UCSD-AML1 (cell line): ENCODE measurements at regions not wholly inside any gene's neighbourhood (a gene's known extent, or its start where the extent isn't known, plus 50 kb on each side); places are given as distances from the start of the nearest gene placed in this dataset.
"Not testable (repeated sequence)": the region's sequence is repeated elsewhere in the genome, so short reads cannot be mapped to it uniquely, and the experiment has no call there.

Source experiments
- DNase-seq: peaks from one replicate; lab custom pipeline; 2025; ENCODE audit not compliant: unreplicated experiment; lab: John Stamatoyannopoulos, UW

- no peak for DNase-seq
Observed at GRCh38 chr4:138455097-138455496, 212.9 kb upstream of the SLC7A11 start.

- no peak for DNase-seq
Observed at GRCh38 chr4:138452826-138453225, 210.7 kb upstream of the SLC7A11 start.

- no peak for DNase-seq
Observed at GRCh38 chr4:138451276-138451663, 209.1 kb upstream of the SLC7A11 start.

- DNase-seq: no peak
Observed at GRCh38 chr4:138450546-138451275, 208.6 kb upstream of the SLC7A11 start.

GRCh38 chr4:138449938-138450337 is 207.8 kb upstream of the SLC7A11 start:
- no peak for DNase-seq

- DNase-seq: no peak
Observed at GRCh38 chr4:138448169-138448568, 206.0 kb upstream of the SLC7A11 start.

GRCh38 chr4:138446456-138446855 is 204.3 kb upstream of the SLC7A11 start:
- DNase-seq: no peak

- DNase-seq: no peak
Observed at GRCh38 chr4:138445098-138445497, 202.9 kb upstream of the SLC7A11 start.

GRCh38 chr4:138444260-138444659 is 202.1 kb upstream of the SLC7A11 start:
- DNase-seq: no peak

GRCh38 chr4:138439143-138439581 is 197.0 kb upstream of the SLC7A11 start:
- no peak for DNase-seq

- no peak for DNase-seq
Observed at GRCh38 chr4:138438608-138439007, 196.5 kb upstream of the SLC7A11 start.

- DNase-seq: no peak
Observed at GRCh38 chr4:138437263-138437851, 195.2 kb upstream of the SLC7A11 start.

- not testable (repeated sequence) for DNase-seq
Observed at GRCh38 chr4:138435733-138436132, 193.6 kb upstream of the SLC7A11 start.

GRCh38 chr4:138435046-138435445 is 192.9 kb upstream of the SLC7A11 start:
- not testable (repeated sequence) for DNase-seq

- DNase-seq: no peak
Observed at GRCh38 chr4:138428611-138429010, 186.5 kb upstream of the SLC7A11 start.

GRCh38 chr4:138426786-138427185 is 184.6 kb upstream of the SLC7A11 start:
- DNase-seq: no peak

GRCh38 chr4:138420471-138420870 is 178.3 kb upstream of the SLC7A11 start:
- no peak for DNase-seq

- no peak for DNase-seq
Observed at GRCh38 chr4:138414202-138414601, 172.1 kb upstream of the SLC7A11 start.

- DNase-seq: no peak
Observed at GRCh38 chr4:138413273-138413672, 171.1 kb upstream of the SLC7A11 start.

GRCh38 chr4:138412847-138413246 is 170.7 kb upstream of the SLC7A11 start:
- no peak for DNase-seq

GRCh38 chr4:138410266-138410665 is 168.1 kb upstream of the SLC7A11 start:
- DNase-seq: no peak

- DNase-seq: no peak
Observed at GRCh38 chr4:138409670-138410069, 167.5 kb upstream of the SLC7A11 start.

- no peak for DNase-seq
Observed at GRCh38 chr4:138408758-138409157, 166.6 kb upstream of the SLC7A11 start.
